Nephron progenitor cell (in vitro differentiated cells): ENCODE measurements at regions not wholly inside any gene's neighbourhood (a gene's known extent, or its start where the extent isn't known, plus 50 kb on each side); places are given as distances from the start of the nearest gene placed in this dataset.

ENCODE experiments used
- DNase-seq: peaks from one replicate; pipeline ENCODE4 v3.0.0; 2021
- H3K27ac Mint-ChIP-seq: 2 replicates; pipeline ENCODE4 v1.8.0; 2021; ENCODE audit warnings: mild to moderate bottlenecking, moderate library complexity, mixed read lengths
- H3K27me3 Mint-ChIP-seq: 2 replicates; pipeline ENCODE4 v1.8.0; 2021; ENCODE audit warnings: mild to moderate bottlenecking, low read depth, mixed read lengths; ENCODE audit not compliant: poor library complexity
- H3K36me3 Mint-ChIP-seq: 2 replicates; pipeline ENCODE4 v1.8.0; 2021; ENCODE audit warnings: low read depth, mixed read lengths
- H3K4me1 Mint-ChIP-seq: 2 replicates; pipeline ENCODE4 v1.8.0; 2021; ENCODE audit warnings: mixed read lengths
- H3K4me3 Mint-ChIP-seq: 2 replicates; pipeline ENCODE4 v1.8.0; 2021; ENCODE audit warnings: mild to moderate bottlenecking, moderate library complexity, mixed read lengths
- H3K9me3 Mint-ChIP-seq: 2 replicates; pipeline ENCODE4 v1.8.0; 2021; ENCODE audit warnings: mild to moderate bottlenecking, moderate library complexity, mixed read lengths
- CTCF ChIP-seq: fragments of 200-600 bp; sonication (generic); IDR thresholded peaks from 2 replicates; pipeline ENCODE4 v1.5.0; 2021; ENCODE audit warnings: antibody characterized with exemption

DNA sequence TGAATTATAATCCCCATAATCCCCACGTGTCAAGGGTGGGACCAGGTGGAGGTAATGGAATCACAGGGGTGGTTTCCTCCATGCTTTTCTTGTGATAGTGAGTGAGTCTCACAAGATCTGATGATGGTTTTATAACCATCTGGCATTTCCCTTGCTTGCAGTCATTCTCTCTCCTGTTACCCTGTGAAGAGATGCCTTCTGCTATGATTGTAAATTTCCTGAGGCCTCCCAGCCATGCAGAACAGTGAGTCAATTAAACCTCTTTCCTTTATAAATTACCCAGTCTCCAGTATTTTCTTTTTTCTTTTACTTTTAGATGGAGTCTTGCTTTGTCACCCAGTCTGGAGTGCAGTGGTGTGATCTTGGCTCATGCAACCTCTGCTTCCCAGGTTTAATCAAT is 182.7 kb upstream of the SEMA6A start:
- no peak for TF ChIP-seq CTCF
- no peak overlapping the region for H3K4me3 Mint-ChIP-seq
- H3K36me3 Mint-ChIP-seq = peaks cover 5% of the 10 kb centered on the region
- H3K27ac Mint-ChIP-seq = no peak overlapping the region
- peaks cover 30% of the 10 kb centered on the region for H3K9me3 Mint-ChIP-seq
- peaks cover 38% of the 10 kb centered on the region for H3K4me1 Mint-ChIP-seq
- no peaks in the 10 kb centered on the region for H3K27me3 Mint-ChIP-seq
- no peak for DNase-seq

DNA sequence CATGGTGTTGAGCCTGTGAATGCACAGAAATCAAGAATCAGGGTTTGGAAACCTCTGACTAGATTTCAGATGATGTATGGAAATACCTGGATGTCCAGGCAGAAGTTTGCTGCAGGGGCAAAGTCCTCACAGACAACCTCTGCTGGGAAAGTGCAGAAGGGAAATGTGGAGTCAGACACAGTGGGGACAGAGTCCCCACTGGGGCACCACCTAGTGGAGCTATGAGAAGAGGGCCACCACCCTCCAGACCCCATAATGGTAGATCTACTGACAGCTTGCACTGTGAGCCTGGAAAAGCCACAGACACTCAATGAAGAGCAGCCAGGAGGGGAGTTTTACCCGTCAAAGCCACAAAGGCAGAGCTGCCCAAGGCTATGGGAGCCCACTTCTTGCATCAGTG is 181.9 kb upstream of the SEMA6A start:
- DNase-seq = no peak
- Mint-ChIP-seq H3K4me1 (peaks cover 30% of the 10 kb centered on the region), H3K4me3 (no peak overlapping the region), H3K27ac (no peak overlapping the region), H3K9me3 (peaks cover 30% of the 10 kb centered on the region), H3K27me3 (no peaks in the 10 kb centered on the region), H3K36me3 (peaks cover 5% of the 10 kb centered on the region)
- no peak for TF ChIP-seq CTCF

DNA sequence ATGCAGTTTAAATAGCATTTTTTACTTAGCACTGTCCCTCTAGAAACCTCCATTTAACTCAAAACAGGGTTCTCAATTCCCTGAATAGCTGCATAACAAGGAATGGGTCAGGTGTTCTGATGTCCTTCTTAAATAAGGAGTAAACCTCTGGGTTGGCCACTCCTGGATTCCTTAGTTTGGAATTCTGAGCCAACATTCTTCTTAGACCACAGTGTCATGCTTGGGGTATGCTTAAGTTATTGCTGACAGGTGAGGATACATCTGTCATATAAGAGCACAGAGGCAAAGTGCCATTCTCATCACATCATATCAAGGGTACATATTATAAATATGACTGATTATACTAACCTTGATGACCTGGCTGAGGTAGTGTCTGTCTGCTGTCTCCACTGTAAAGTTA is 179.9 kb upstream of the SEMA6A start:
- Mint-ChIP-seq H3K4me3 (no peak overlapping the region), H3K27ac (no peak overlapping the region), H3K36me3 (peaks cover 5% of the 10 kb centered on the region), H3K9me3 (peaks cover 30% of the 10 kb centered on the region), H3K27me3 (no peaks in the 10 kb centered on the region), H3K4me1 (peaks cover 11% of the 10 kb centered on the region)
- TF ChIP-seq CTCF = no peak
- no peak for DNase-seq

- no peak for TF ChIP-seq CTCF
- H3K4me3 Mint-ChIP-seq = no peak overlapping the region
- H3K4me1 Mint-ChIP-seq = no peaks in the 10 kb centered on the region
- DNase-seq = no peak
- no peak overlapping the region for H3K27ac Mint-ChIP-seq
- H3K9me3 Mint-ChIP-seq = peaks cover 11% of the 10 kb centered on the region
- H3K27me3 Mint-ChIP-seq = no peaks in the 10 kb centered on the region
- H3K36me3 Mint-ChIP-seq = peaks cover 5% of the 10 kb centered on the region
Observed at GRCh38 chr5:116751684-116752083, 177.1 kb upstream of the SEMA6A start.

DNA sequence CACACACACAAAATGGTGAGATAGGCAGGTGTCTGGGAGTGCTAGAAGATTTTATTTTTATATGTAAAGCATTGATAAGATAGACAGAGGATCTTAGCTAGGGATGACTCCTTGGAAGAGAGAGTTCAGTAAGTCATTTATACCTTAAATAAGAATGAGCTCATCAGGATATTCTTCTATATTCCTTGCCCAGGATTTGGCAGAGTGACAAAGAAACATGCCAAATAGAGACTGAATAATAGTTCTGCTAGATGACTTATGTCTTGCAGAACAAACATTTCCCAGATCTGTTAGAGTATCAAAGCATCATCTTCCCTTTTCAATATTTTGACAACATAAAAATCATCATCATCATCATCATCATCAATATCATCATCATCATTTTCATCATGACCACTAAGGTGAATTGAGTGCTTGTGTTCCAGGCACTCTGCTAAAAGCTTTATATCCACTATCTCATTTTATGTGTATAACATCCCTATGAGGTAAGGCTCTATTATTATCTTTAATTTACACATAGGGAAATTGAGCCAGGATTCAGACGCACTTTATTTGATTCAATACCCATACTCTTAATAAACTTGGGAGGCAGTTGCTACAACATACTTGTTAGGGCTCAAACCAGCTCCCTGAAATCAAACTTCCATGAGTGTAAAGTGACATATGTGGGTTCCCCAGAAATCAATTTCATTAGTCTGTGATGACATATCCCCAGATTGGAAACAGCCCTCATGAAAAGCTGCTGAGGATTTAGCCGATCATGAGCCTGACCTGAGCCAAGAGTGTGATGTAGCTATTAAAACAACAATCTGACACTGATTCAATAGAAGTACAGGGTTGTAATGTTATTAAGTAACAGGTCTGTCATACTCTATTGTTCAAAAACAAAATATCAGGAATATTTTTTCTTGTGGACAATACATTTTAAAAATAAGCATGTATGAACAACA is 176.3 kb upstream of the SEMA6A start:
- Mint-ChIP-seq H3K27me3 (no peaks in the 10 kb centered on the region), H3K27ac (no peak overlapping the region), H3K4me1 (no peaks in the 10 kb centered on the region), H3K36me3 (peaks cover 5% of the 10 kb centered on the region), H3K4me3 (no peak overlapping the region), H3K9me3 (peaks cover 8% of the 10 kb centered on the region)
- no peak for DNase-seq
- no peak for TF ChIP-seq CTCF

- no peaks in the 10 kb centered on the region for H3K36me3 Mint-ChIP-seq
- no peak for DNase-seq
- H3K27me3 Mint-ChIP-seq = no peaks in the 10 kb centered on the region
- H3K4me3 Mint-ChIP-seq = no peak overlapping the region
- peaks cover 11% of the 10 kb centered on the region for H3K9me3 Mint-ChIP-seq
- no peak for TF ChIP-seq CTCF
- no peak overlapping the region for H3K27ac Mint-ChIP-seq
- no peaks in the 10 kb centered on the region for H3K4me1 Mint-ChIP-seq
Observed at GRCh38 chr5:116747881-116748280, 173.3 kb upstream of the SEMA6A start.
